NAMALWA (cell line): ENCODE measurements at regions not wholly inside any gene's neighbourhood (a gene's known extent, or its start where the extent isn't known, plus 50 kb on each side); places are given as distances from the start of the nearest gene placed in this dataset.
"Not testable (repeated sequence)": the region's sequence is repeated elsewhere in the genome, so short reads cannot be mapped to it uniquely, and the experiment has no call there.

Experiments used
- DNase-seq: peaks from one replicate; pipeline ENCODE4 v3.0.0-alpha.2; 2015; ENCODE audit warnings: low spot score

- DNase-seq = no peak
These were observed 79.1 kb downstream of the CTH start for GRCh38 chr1:70490153-70490552.

- DNase-seq = no peak
These were observed 84.3 kb downstream of the CTH start for GRCh38 chr1:70495370-70495769.

GRCh38 chr1:70496181-70496580 lies 85.1 kb downstream of the CTH start:
- DNase-seq = no peak

GRCh38 chr1:70497152-70497551 lies 86.1 kb downstream of the CTH start:
- DNase-seq = no peak

DNA sequence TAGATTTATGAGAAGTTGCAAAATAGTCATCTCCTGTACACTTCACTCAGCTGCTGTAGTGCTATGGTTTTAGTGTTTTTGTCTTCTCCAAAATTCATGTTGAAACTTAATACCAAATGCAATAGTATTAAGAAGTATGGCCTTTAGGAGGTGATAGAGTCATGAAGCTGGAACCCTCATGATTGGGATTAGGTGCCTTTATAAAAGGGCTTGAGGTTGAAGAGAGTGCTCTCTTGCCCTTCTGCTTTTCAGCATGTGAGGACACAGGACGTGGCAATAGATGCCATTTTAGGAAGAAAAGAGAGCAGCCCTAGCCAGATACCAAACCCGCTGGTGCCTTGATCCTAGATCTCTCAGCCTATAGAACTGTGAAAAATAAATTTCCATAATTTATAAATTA lies 87.6 kb downstream of the CTH start:
- DNase-seq = no peak

- no peak for DNase-seq
These were observed 88.6 kb downstream of the CTH start for GRCh38 chr1:70499695-70500094.

DNA sequence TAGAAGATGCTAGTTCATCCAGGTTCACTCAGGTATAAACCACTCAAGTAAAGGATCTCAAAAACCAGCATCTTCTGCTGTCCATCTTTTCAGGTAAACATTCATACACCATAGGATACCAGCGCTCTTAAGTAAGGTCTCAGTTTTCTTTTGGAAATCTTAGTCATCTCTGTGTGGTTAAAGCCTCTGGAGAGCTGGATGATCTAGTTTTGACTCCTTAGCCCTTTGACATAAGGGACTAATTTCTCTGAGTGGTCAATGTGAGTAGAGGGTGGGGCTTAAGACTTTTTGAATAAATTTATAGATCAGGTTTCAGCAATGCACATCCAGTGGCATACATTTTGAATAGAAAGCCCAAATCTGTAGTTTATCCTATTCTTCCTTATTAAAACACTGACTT lies 92.3 kb downstream of the CTH start:
- DNase-seq = no peak

GRCh38 chr1:70504176-70504820 lies 93.2 kb downstream of the CTH start:
- DNase-seq = no peak

- no peak for DNase-seq
These were observed 93.7 kb downstream of the CTH start for GRCh38 chr1:70504821-70505193.

- not testable (repeated sequence) for DNase-seq
These were observed 96.9 kb downstream of the CTH start for GRCh38 chr1:70507991-70508390.

- peak; percentile 82 for DNase-seq
These were observed 99.2 kb downstream of the CTH start for GRCh38 chr1:70509996-70510876.

GRCh38 chr1:70517444-70517843 lies 106.4 kb downstream of the CTH start:
- DNase-seq = no peak

DNA sequence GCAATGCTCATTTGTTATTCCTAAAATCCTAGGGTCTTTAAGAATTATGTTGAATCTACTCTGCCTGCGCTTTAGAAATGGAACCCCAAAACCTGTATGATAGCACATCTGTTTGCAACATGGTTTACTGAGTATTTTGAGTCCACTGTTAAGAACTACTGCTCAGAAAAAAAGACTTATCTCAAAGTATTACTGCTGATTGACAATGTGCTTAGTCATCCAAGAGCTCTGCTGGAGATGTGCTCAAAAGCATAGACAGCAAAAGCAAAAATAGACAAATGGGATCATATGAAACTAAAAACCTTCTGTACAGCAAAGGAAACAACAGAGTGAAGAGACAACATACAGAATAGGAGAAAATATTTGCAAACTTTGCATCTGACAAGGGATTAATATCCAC lies 107.0 kb downstream of the CTH start:
- no peak for DNase-seq

DNA sequence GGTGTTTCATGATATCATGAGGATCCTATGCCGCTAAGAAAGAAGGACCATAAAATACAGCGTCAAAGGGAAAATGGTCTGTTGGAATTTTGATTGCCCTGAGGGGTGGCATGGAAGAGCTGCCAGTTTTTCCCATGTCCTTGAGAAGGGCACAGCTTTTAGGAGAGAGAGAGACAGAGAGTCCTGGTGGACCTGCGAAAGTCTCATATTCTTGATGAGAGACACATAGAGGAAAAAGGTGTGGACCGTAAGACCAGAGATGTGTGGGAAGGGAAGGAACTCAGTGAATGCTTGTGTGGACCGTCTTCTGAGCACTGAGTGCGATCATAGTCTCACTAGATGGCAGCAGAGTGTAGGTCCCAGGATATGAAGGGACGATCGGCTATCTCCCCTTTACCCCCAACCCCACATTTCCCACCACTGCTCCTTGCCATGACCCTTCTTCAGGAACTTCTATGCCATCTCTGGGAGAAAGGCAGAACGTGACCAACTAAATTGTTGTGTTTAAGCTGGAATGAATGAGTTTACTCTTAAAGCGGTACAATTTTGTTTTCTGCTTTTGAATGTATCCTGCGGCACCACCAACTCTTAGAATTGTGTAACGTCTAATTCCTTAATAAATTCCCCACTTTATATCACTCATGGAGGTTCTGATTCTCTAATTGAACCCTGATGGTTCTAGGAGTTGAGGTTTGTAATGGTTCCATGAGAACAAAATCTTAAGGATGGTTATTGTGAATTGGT lies 117.7 kb downstream of the CTH start:
- peak; percentile 58 for DNase-seq

- no peak for DNase-seq
These were observed 125.8 kb downstream of the CTH start for GRCh38 chr1:70536708-70537366.

GRCh38 chr1:70537788-70538187 lies 126.7 kb downstream of the CTH start:
- no peak for DNase-seq

- DNase-seq = no peak
These were observed 131.0 kb downstream of the CTH start for GRCh38 chr1:70542030-70542429.

DNA sequence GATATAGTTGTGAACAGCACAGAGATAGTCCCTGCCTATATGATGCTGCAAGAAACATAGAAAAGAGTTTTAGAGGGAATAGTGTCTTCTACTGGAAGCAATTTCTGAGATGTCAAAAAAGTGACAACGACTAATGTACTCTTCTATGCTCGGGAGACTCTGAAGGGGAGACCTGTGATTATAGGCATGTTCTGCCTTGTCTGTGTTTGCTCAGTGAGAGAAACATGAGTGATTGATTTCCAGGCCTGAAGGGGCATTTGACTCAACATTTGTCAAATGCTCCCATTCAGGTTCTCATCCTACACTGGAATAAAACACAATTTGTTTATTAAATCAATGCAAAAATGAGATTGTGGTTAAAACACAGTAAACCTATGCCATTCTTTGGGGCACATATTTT lies 131.8 kb downstream of the CTH start:
- DNase-seq = no peak

- DNase-seq = no peak
These were observed 135.7 kb downstream of the CTH start for GRCh38 chr1:70546726-70547125.

- DNase-seq = no peak
These were observed 141.8 kb downstream of the CTH start for GRCh38 chr1:70552662-70553566.

DNA sequence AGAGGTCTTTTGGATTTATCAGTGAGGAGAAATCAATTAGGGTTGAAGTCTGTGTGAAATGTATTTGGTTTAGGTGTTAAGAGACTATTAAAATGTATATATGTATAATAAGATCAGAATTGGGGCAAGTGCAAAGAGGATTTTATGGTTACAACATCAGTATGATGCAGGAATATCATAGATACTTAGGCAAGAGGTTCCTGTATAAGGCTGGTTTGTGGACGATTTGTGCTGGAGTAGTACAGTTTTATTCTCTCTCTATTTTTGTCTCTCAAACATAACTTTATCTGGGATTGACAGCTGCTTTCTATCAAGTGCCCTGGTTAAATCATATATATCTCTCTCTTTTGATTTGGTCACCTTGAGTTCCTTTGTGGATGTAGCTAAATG lies 142.5 kb downstream of the CTH start:
- no peak for DNase-seq
